ENCODE measurements at regions not wholly inside any gene's neighbourhood (a gene's known extent, or its start where the extent isn't known, plus 50 kb on each side); places are given as distances from the start of the nearest gene placed in this dataset.

- TF ChIP-seq GATA2 (IDR thresholded peaks at IDR 0.05; ENCODE audit: low read depth, low read length) (no peak), GATA3 (IDR thresholded peaks at IDR 0.05; ENCODE audit: low read depth, low read length) (no peak)
Observed at GRCh38 chr2:210994104-210994503, 437.7 kb downstream of the CPS1 start.
